DND-41 (cell line): ENCODE measurements at regions not wholly inside any gene's neighbourhood (a gene's known extent, or its start where the extent isn't known, plus 50 kb on each side); places are given as distances from the start of the nearest gene placed in this dataset.

Source experiments
- ATAC-seq: fragments of 200-7000 bp; cut with Tn5 transposase; 3 replicates; pipeline ENCODE4 v1.9.1; 2021; ENCODE audit warnings: low read depth; ENCODE audit not compliant: insufficient read depth
- DNase-seq: peaks from one replicate; pipeline ENCODE4 v3.0.0-alpha.2; 2020
- H2AFZ ChIP-seq: 2 replicates; pipeline ENCODE4 v1.6.0; 2012; ENCODE audit warnings: low read depth, low read length
- H3K27ac ChIP-seq: 2 replicates; pipeline ENCODE4 v1.5.1; 2012; ENCODE audit warnings: low read length, inconsistent platforms
- H3K27me3 ChIP-seq: fragments of 200-600 bp; sonication (generic); 2 replicates; pipeline ENCODE4 v1.6.0; 2012; ENCODE audit warnings: low read length, mild to moderate bottlenecking, inconsistent platforms; ENCODE audit not compliant: insufficient read depth, poor library complexity
- H3K36me3 ChIP-seq: 2 replicates; pipeline ENCODE4 v1.5.1; 2012; ENCODE audit warnings: low read length, inconsistent platforms; ENCODE audit not compliant: insufficient read depth
- H3K4me1 ChIP-seq: 2 replicates; pipeline ENCODE4 v1.5.1; 2012; ENCODE audit warnings: mild to moderate bottlenecking, low read length; ENCODE audit not compliant: insufficient read depth
- H3K4me2 ChIP-seq: 2 replicates; pipeline ENCODE4 v1.6.0; 2012; ENCODE audit warnings: mild to moderate bottlenecking, moderate library complexity, low read length, inconsistent platforms; ENCODE audit not compliant: insufficient read depth
- H3K4me3 ChIP-seq, 2 experiments: fragments of 200-600 bp in 1 of 2; shearing (Covaris generic) in 1 of 2; 2 replicates each; pipeline ENCODE4 v1.5.1; 2012 to 2016; ENCODE audit warnings: inconsistent platforms in 2 of 2, low read length in 2 of 2, mild to moderate bottlenecking in 2 of 2, low read depth in 1 of 2, moderate library complexity in 1 of 2
- H3K79me2 ChIP-seq: 2 replicates; pipeline ENCODE4 v1.6.0; 2012; ENCODE audit warnings: low read length, inconsistent platforms; ENCODE audit not compliant: insufficient read depth
- H3K9ac ChIP-seq: 2 replicates; pipeline ENCODE4 v1.6.0; 2012; ENCODE audit warnings: low read depth, mild to moderate bottlenecking, inconsistent platforms, low read length, moderate library complexity
- H3K9me3 ChIP-seq: 2 replicates; pipeline ENCODE4 v1.5.1; 2012; ENCODE audit warnings: low read length, moderate library complexity, mild to moderate bottlenecking, inconsistent platforms; ENCODE audit not compliant: insufficient read depth, severe bottlenecking
- H4K20me1 ChIP-seq: 2 replicates; pipeline ENCODE4 v1.6.0; 2012; ENCODE audit warnings: low read length; ENCODE audit not compliant: insufficient read depth
- CTCF ChIP-seq: IDR thresholded peaks from 2 replicates; pipeline ENCODE4 v1.5.1; 2012; ENCODE audit warnings: borderline replicate concordance, low read length, moderate library complexity, mild to moderate bottlenecking; ENCODE audit not compliant: poor library complexity, severe bottlenecking; ENCODE audit errors: extremely low read depth
- EZH2 ChIP-seq: IDR thresholded peaks from 3 replicates; pipeline ENCODE4 v1.6.1; 2012; ENCODE audit warnings: borderline replicate concordance, low read depth, mild to moderate bottlenecking, moderate library complexity, low read length, inconsistent platforms; ENCODE audit not compliant: severe bottlenecking

GRCh38 chr6:134708079-134708478, 241.8 kb downstream of the ALDH8A1 start:
- no peak for TF ChIP-seq CTCF
- TF ChIP-seq EZH2, result no peak
- DNase-seq (no peak), ATAC-seq (no peak)
- H3K27me3 ChIP-seq, result peaks cover 4% of the 10 kb centered on the region
- no peak overlapping the region for H3K4me3 ChIP-seq
- no peaks in the 10 kb centered on the region for H4K20me1 ChIP-seq
- no peaks in the 10 kb centered on the region for H3K79me2 ChIP-seq
- no peak overlapping the region for H3K9ac ChIP-seq
- H3K4me2 ChIP-seq, result no peak overlapping the region
- no peaks in the 10 kb centered on the region for H3K36me3 ChIP-seq
- H3K27ac ChIP-seq, result no peak overlapping the region
- H3K4me1 ChIP-seq, result no peaks in the 10 kb centered on the region
- H2AFZ ChIP-seq, result no peak overlapping the region
- H3K9me3 ChIP-seq, result no peaks in the 10 kb centered on the region

GRCh38 chr6:134707342-134708031, 242.4 kb downstream of the ALDH8A1 start:
- Histone ChIP-seq H3K9me3 (no peaks in the 10 kb centered on the region), H3K36me3 (no peaks in the 10 kb centered on the region), H4K20me1 (no peaks in the 10 kb centered on the region), H3K27ac (no peak overlapping the region), H3K27me3 (peaks cover 7% of the 10 kb centered on the region), H3K79me2 (no peaks in the 10 kb centered on the region), H2AFZ (no peak overlapping the region), H3K4me3 (no peak overlapping the region), H3K4me1 (no peaks in the 10 kb centered on the region), H3K4me2 (no peak overlapping the region), H3K9ac (no peak overlapping the region)
- DNase-seq (no peak), ATAC-seq (no peak)
- TF ChIP-seq CTCF (no peak), EZH2 (no peak)

GRCh38 chr6:134706806-134707205, 243.1 kb downstream of the ALDH8A1 start:
- Histone ChIP-seq H4K20me1 (no peaks in the 10 kb centered on the region), H3K79me2 (no peaks in the 10 kb centered on the region), H3K4me3 (no peak overlapping the region), H3K9me3 (no peaks in the 10 kb centered on the region), H3K36me3 (no peaks in the 10 kb centered on the region), H3K4me1 (no peaks in the 10 kb centered on the region), H3K4me2 (no peak overlapping the region), H3K9ac (no peak overlapping the region), H2AFZ (no peak overlapping the region), H3K27me3 (peaks cover 7% of the 10 kb centered on the region), H3K27ac (no peak overlapping the region)
- ATAC-seq (no peak), DNase-seq (no peak)
- TF ChIP-seq CTCF, result no peak
- TF ChIP-seq EZH2, result no peak
